ENCODE measurements at regions not wholly inside any gene's neighbourhood (a gene's known extent, or its start where the extent isn't known, plus 50 kb on each side); places are given as distances from the start of the nearest gene placed in this dataset.

- no peak for TF ChIP-seq CTCF (IDR thresholded peaks at IDR 0.05)
- TF ChIP-seq POLR2AphosphoS5 (IDR thresholded peaks at IDR 0.05; ENCODE audit: insufficient read depth in 1 of 2, low read depth in 1 of 2), result no peak
- no peak for TF ChIP-seq POLR2A (IDR thresholded peaks at IDR 0.05)
These were observed 86.9 kb downstream of the VCX3A start for GRCh38 chrX:6448003-6448402.

All from vagina (tissue), 2 donors.